ENCODE measurements at regions not wholly inside any gene's neighbourhood (a gene's known extent, or its start where the extent isn't known, plus 50 kb on each side); places are given as distances from the start of the nearest gene placed in this dataset.

DNA sequence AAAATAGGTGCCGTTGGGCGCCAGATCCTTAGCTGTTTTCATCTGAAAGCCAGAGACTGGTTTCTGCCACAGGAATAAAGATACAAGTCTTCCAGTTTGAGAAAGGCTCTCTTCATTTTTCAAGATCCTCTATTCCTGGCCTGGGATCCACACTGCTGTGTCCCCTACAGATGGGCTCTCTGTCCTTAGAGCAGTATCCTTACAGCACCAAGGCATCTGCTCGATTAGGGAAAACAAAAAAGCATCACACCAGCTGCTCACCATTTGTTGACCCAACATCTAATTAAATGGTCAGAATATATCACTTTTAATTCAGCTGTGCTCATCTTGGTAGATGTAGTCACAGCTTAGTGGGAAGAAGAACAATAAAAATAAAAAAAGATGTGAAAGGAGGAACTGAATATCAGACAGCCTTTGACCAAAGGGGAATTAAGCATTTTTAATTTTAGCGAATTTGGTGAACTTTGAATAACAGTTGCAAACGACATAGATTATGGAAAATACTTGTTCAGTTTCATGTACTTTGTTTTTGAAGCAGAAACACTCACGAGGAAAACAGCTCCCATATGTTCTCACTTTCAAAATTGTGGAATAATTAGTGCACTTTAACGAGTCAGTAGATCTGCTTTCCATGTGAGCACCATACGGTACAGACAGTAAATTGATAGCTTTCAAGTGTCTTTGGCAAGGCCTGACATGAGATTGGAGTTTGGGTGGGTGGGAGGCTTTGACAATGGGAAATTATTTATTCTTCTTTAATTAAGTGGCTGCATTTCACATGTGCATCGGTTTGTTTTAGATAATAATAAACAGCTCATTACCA lies 148.4 kb upstream of the CLNK start:
- ChIA-PET POLR2A (no interaction called here), CTCF (no interaction called here)
- Mint-ChIP-seq H3K4me3 (no peak overlapping the region), H3K27ac (no peak overlapping the region), H3K27me3 (ENCODE audit: low read depth) (peaks cover 5% of the 10 kb centered on the region), H3K9me3 (peaks cover 83% of the 10 kb centered on the region), H3K4me1 (no peaks in the 10 kb centered on the region), H3K36me3 (peaks cover 61% of the 10 kb centered on the region)
- DNase-seq (ENCODE audit: low spot score) (no peak), ATAC-seq (no peak)
- TF ChIP-seq IRF2 (CRISPR knock-in tag; IDR thresholded peaks at IDR 0.05; ENCODE audit: borderline replicate concordance, low read depth) (no peak), MXD4 (CRISPR knock-in tag; IDR thresholded peaks at IDR 0.05; ENCODE audit: borderline replicate concordance) (no peak), CBFB (CRISPR knock-in tag; IDR thresholded peaks at IDR 0.05; ENCODE audit: low read depth) (no peak), PRRX2 (CRISPR knock-in tag; IDR thresholded peaks at IDR 0.05) (no peak), MYBL2 (CRISPR knock-in tag; IDR thresholded peaks at IDR 0.05) (no peak), NR2C2 (CRISPR knock-in tag; IDR thresholded peaks at IDR 0.05) (no peak), TEAD1 (CRISPR knock-in tag; IDR thresholded peaks at IDR 0.05) (no peak), NFE2L1 (CRISPR knock-in tag; IDR thresholded peaks at IDR 0.05) (no peak), ZNF138 (CRISPR knock-in tag; conservative IDR thresholded peaks at IDR 0.05) (no peak)
- TF ChIP-seq, protein P1, sequence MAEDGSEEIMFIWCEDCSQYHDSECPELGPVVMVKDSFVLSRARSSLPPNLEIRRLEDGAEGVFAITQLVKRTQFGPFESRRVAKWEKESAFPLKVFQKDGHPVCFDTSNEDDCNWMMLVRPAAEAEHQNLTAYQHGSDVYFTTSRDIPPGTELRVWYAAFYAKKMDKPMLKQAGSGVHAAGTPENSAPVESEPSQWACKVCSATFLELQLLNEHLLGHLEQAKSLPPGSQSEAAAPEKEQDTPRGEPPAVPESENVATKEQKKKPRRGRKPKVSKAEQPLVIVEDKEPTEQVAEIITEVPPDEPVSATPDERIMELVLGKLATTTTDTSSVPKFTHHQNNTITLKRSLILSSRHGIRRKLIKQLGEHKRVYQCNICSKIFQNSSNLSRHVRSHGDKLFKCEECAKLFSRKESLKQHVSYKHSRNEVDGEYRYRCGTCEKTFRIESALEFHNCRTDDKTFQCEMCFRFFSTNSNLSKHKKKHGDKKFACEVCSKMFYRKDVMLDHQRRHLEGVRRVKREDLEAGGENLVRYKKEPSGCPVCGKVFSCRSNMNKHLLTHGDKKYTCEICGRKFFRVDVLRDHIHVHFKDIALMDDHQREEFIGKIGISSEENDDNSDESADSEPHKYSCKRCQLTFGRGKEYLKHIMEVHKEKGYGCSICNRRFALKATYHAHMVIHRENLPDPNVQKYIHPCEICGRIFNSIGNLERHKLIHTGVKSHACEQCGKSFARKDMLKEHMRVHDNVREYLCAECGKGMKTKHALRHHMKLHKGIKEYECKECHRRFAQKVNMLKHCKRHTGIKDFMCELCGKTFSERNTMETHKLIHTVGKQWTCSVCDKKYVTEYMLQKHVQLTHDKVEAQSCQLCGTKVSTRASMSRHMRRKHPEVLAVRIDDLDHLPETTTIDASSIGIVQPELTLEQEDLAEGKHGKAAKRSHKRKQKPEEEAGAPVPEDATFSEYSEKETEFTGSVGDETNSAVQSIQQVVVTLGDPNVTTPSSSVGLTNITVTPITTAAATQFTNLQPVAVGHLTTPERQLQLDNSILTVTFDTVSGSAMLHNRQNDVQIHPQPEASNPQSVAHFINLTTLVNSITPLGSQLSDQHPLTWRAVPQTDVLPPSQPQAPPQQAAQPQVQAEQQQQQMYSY (CRISPR knock-in tag; IDR thresholded peaks at IDR 0.05): no peak
- TF ChIP-seq, protein P2, sequence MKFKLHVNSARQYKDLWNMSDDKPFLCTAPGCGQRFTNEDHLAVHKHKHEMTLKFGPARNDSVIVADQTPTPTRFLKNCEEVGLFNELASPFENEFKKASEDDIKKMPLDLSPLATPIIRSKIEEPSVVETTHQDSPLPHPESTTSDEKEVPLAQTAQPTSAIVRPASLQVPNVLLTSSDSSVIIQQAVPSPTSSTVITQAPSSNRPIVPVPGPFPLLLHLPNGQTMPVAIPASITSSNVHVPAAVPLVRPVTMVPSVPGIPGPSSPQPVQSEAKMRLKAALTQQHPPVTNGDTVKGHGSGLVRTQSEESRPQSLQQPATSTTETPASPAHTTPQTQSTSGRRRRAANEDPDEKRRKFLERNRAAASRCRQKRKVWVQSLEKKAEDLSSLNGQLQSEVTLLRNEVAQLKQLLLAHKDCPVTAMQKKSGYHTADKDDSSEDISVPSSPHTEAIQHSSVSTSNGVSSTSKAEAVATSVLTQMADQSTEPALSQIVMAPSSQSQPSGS (CRISPR knock-in tag; IDR thresholded peaks at IDR 0.05; ENCODE audit: borderline replicate concordance, low read depth): no peak

GRCh38 chr4:10831727-10832408 lies 147.3 kb upstream of the CLNK start:
- POLR2A ChIA-PET: no interaction called here

More at GRCh38 chr4:10831727-10832408, 147.3 kb upstream of the CLNK start:
- DNase-seq (ENCODE audit: low spot score) (no peak), ATAC-seq (no peak)
- TF ChIP-seq, protein P3, sequence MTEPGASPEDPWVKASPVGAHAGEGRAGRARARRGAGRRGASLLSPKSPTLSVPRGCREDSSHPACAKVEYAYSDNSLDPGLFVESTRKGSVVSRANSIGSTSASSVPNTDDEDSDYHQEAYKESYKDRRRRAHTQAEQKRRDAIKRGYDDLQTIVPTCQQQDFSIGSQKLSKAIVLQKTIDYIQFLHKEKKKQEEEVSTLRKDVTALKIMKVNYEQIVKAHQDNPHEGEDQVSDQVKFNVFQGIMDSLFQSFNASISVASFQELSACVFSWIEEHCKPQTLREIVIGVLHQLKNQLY (CRISPR knock-in tag; IDR thresholded peaks at IDR 0.05): no peak
- no peak for TF ChIP-seq CTCF (IDR thresholded peaks at IDR 0.05)
- no peak for TF ChIP-seq RELA (CRISPR knock-in tag; IDR thresholded peaks at IDR 0.05; ENCODE audit: borderline replicate concordance)
- TF ChIP-seq RORB (CRISPR knock-in tag; IDR thresholded peaks at IDR 0.05): no peak
- no peak for TF ChIP-seq HMGA2 (CRISPR knock-in tag; IDR thresholded peaks at IDR 0.05)
- TF ChIP-seq ZNF263 (CRISPR knock-in tag; IDR thresholded peaks at IDR 0.05; ENCODE audit: low read depth): no peak
- no peak for TF ChIP-seq ATF6 (CRISPR knock-in tag; IDR thresholded peaks at IDR 0.05)
- TF ChIP-seq, protein P4, sequence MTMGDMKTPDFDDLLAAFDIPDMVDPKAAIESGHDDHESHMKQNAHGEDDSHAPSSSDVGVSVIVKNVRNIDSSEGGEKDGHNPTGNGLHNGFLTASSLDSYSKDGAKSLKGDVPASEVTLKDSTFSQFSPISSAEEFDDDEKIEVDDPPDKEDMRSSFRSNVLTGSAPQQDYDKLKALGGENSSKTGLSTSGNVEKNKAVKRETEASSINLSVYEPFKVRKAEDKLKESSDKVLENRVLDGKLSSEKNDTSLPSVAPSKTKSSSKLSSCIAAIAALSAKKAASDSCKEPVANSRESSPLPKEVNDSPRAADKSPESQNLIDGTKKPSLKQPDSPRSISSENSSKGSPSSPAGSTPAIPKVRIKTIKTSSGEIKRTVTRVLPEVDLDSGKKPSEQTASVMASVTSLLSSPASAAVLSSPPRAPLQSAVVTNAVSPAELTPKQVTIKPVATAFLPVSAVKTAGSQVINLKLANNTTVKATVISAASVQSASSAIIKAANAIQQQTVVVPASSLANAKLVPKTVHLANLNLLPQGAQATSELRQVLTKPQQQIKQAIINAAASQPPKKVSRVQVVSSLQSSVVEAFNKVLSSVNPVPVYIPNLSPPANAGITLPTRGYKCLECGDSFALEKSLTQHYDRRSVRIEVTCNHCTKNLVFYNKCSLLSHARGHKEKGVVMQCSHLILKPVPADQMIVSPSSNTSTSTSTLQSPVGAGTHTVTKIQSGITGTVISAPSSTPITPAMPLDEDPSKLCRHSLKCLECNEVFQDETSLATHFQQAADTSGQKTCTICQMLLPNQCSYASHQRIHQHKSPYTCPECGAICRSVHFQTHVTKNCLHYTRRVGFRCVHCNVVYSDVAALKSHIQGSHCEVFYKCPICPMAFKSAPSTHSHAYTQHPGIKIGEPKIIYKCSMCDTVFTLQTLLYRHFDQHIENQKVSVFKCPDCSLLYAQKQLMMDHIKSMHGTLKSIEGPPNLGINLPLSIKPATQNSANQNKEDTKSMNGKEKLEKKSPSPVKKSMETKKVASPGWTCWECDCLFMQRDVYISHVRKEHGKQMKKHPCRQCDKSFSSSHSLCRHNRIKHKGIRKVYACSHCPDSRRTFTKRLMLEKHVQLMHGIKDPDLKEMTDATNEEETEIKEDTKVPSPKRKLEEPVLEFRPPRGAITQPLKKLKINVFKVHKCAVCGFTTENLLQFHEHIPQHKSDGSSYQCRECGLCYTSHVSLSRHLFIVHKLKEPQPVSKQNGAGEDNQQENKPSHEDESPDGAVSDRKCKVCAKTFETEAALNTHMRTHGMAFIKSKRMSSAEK (CRISPR knock-in tag; IDR thresholded peaks at IDR 0.05; ENCODE audit: borderline replicate concordance): no peak
- peaks cover 5% of the 10 kb centered on the region for H3K27me3 Mint-ChIP-seq (ENCODE audit: low read depth)
- H3K9me3 Mint-ChIP-seq: peaks cover 74% of the 10 kb centered on the region
- H3K27ac Mint-ChIP-seq: no peak overlapping the region
- no peaks in the 10 kb centered on the region for H3K4me1 Mint-ChIP-seq
- peaks cover 56% of the 10 kb centered on the region for H3K36me3 Mint-ChIP-seq
- H3K4me3 Mint-ChIP-seq: no peak overlapping the region
- CTCF ChIA-PET: no interaction called here
